ENCODE measurements at regions not wholly inside any gene's neighbourhood (a gene's known extent, or its start where the extent isn't known, plus 50 kb on each side); places are given as distances from the start of the nearest gene placed in this dataset.

DNA sequence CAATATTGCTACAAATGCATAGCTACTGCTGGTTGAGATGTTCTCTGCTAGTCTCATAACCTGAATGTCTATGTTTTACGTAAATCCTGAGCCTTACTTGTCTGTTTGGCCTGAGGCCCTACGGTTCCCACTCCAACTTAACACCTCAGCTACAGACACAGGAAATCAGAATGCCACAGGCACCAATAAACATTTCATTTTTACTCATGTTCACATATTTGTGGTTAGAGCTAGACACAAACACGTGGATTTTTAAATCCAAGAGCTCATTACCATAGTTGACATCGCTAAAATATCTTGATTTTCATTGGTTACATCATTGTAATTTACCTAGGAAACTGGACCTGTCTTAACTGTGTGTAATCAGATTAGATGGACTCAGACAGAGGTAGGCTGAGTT, 263.8 kb upstream of the CDH19 start:
- TF ChIP-seq, protein P1, sequence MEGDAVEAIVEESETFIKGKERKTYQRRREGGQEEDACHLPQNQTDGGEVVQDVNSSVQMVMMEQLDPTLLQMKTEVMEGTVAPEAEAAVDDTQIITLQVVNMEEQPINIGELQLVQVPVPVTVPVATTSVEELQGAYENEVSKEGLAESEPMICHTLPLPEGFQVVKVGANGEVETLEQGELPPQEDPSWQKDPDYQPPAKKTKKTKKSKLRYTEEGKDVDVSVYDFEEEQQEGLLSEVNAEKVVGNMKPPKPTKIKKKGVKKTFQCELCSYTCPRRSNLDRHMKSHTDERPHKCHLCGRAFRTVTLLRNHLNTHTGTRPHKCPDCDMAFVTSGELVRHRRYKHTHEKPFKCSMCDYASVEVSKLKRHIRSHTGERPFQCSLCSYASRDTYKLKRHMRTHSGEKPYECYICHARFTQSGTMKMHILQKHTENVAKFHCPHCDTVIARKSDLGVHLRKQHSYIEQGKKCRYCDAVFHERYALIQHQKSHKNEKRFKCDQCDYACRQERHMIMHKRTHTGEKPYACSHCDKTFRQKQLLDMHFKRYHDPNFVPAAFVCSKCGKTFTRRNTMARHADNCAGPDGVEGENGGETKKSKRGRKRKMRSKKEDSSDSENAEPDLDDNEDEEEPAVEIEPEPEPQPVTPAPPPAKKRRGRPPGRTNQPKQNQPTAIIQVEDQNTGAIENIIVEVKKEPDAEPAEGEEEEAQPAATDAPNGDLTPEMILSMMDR (IDR thresholded peaks at IDR 0.05; ENCODE audit: low read depth, low read length, poor library complexity, severe bottlenecking): no peak
- no peak for TF ChIP-seq EZH2phosphoT487 (IDR thresholded peaks at IDR 0.05; ENCODE audit: borderline replicate concordance, low read length)
